ENCODE measurements at regions not wholly inside any gene's neighbourhood (a gene's known extent, or its start where the extent isn't known, plus 50 kb on each side); places are given as distances from the start of the nearest gene placed in this dataset.
"Not testable (repeated sequence)": the region's sequence is repeated elsewhere in the genome, so short reads cannot be mapped to it uniquely, and the experiment has no call there.

- no peak for DNase-seq
Measured at GRCh38 chr6:76682842-76683241, 610.4 kb upstream of the IMPG1 start.

- DNase-seq, result peak; percentile 12
Measured at GRCh38 chr6:76681781-76682180, 609.3 kb upstream of the IMPG1 start.

- DNase-seq, result no peak
Measured at GRCh38 chr6:76677017-76677416, 604.6 kb upstream of the IMPG1 start.

GRCh38 chr6:76671751-76672150, 599.3 kb upstream of the IMPG1 start:
- DNase-seq, result no peak

- DNase-seq, result no peak
Measured at GRCh38 chr6:76644231-76644630, 571.8 kb upstream of the IMPG1 start.

GRCh38 chr6:76639941-76640340, 567.5 kb upstream of the IMPG1 start:
- no peak for DNase-seq

GRCh38 chr6:76634695-76635094, 562.2 kb upstream of the IMPG1 start:
- DNase-seq, result no peak

- no peak for DNase-seq
Measured at GRCh38 chr6:76633259-76633658, 560.8 kb upstream of the IMPG1 start.

- DNase-seq, result no peak
Measured at GRCh38 chr6:76631622-76632021, 559.2 kb upstream of the IMPG1 start.

- DNase-seq, result no peak
Measured at GRCh38 chr6:76615395-76615794, 542.9 kb upstream of the IMPG1 start.

GRCh38 chr6:76612954-76613353, 540.5 kb upstream of the IMPG1 start:
- no peak for DNase-seq

- DNase-seq, result no peak
Measured at GRCh38 chr6:76609160-76609559, 536.7 kb upstream of the IMPG1 start.

GRCh38 chr6:76594109-76594508, 521.6 kb upstream of the IMPG1 start:
- DNase-seq, result no peak

- no peak for DNase-seq
Measured at GRCh38 chr6:76593668-76594067, 521.2 kb upstream of the IMPG1 start.

- no peak for DNase-seq
Measured at GRCh38 chr6:76592566-76592965, 520.1 kb upstream of the IMPG1 start.

- no peak for DNase-seq
Measured at GRCh38 chr6:76587271-76587670, 514.8 kb upstream of the IMPG1 start.

- no peak for DNase-seq
Measured at GRCh38 chr6:76584121-76584520, 511.7 kb upstream of the IMPG1 start.

- no peak for DNase-seq
Measured at GRCh38 chr6:76578746-76579145, 506.3 kb upstream of the IMPG1 start.

- DNase-seq, result no peak
Measured at GRCh38 chr6:76574746-76575145, 502.3 kb upstream of the IMPG1 start.

GRCh38 chr6:76565932-76566331, 493.5 kb upstream of the IMPG1 start:
- no peak for DNase-seq

- DNase-seq, result not testable (repeated sequence)
Measured at GRCh38 chr6:76562371-76562770, 489.9 kb upstream of the IMPG1 start.

GRCh38 chr6:76560851-76561755, 488.6 kb upstream of the IMPG1 start:
- DNase-seq, result not testable (repeated sequence)

- DNase-seq, result peak; percentile 68
Measured at GRCh38 chr6:76553256-76553655, 480.8 kb upstream of the IMPG1 start.

- no peak for DNase-seq
Measured at GRCh38 chr6:76552268-76552667, 479.8 kb upstream of the IMPG1 start.

Measured in muscle of arm (tissue), 1 donor.